Caco-2 (cell line): ENCODE measurements at regions not wholly inside any gene's neighbourhood (a gene's known extent, or its start where the extent isn't known, plus 50 kb on each side); places are given as distances from the start of the nearest gene placed in this dataset.

Experiments
- BruUV-seq: library from RNA; stranded (reverse); fragments of 400-500 nt; replicated peaks from 2 replicates; lab custom pipeline; 2021; lab: Mats Ljungman, UMichigan
- CTCF ChIA-PET: fragments of 300-600 bp; sonication (Branson Sonifier 250); formaldehyde crosslinking; loops from one replicate; lab custom pipeline; 2022; ENCODE audit warnings: antibody characterized with exemption; lab: Charles Lee
- POLR2A ChIA-PET: fragments of 300-600 bp; sonication (Branson Sonifier 250); formaldehyde crosslinking; loops from one replicate; lab custom pipeline; 2022; ENCODE audit warnings: antibody characterized with exemption; lab: Charles Lee
- DNase-seq, 2 experiments: peaks; one replicate each; pipeline versions ENCODE4 v3.0.0 to v3.0.0-alpha.2; 2020 to 2022
- H3K27me3 ChIP-seq: replicated peaks from 2 replicates; pipeline ENCODE4 v1.6.0; 2011; ENCODE audit warnings: low read length; ENCODE audit not compliant: control insufficient read depth, insufficient read depth
- H3K36me3 ChIP-seq: 2 replicates; pipeline ENCODE4 v1.5.1; 2011; ENCODE audit warnings: low read length; ENCODE audit not compliant: control insufficient read depth, insufficient read depth
- H3K4me1 ChIP-seq: fragments of 250-450 bp; sonication (Bioruptor Pico); 2 replicates; pipeline ENCODE4 v1.5.1; 2020; ENCODE audit warnings: mild to moderate bottlenecking
- H3K4me3 ChIP-seq: 2 replicates; pipeline ENCODE4 v1.5.1; 2011; ENCODE audit warnings: low read depth, mild to moderate bottlenecking, control low read depth, low read length
- H3K9me3 ChIP-seq: fragments of 250-450 bp; sonication (Bioruptor Pico); 2 replicates; pipeline ENCODE4 v1.5.1; 2020; ENCODE audit warnings: mild to moderate bottlenecking, moderate library complexity
- H3K27ac Mint-ChIP-seq: one replicate; pipeline ENCODE4 v1.8.0; 2022; ENCODE audit warnings: mixed read lengths; ENCODE audit not compliant: unreplicated experiment
- H3K27me3 Mint-ChIP-seq: one replicate; pipeline ENCODE4 v1.8.0; 2022; ENCODE audit warnings: mixed read lengths; ENCODE audit not compliant: insufficient read depth, unreplicated experiment
- H3K36me3 Mint-ChIP-seq: one replicate; pipeline ENCODE4 v1.8.0; 2022; ENCODE audit warnings: mild to moderate bottlenecking, mixed read lengths; ENCODE audit not compliant: insufficient read depth, unreplicated experiment
- H3K4me1 Mint-ChIP-seq: one replicate; pipeline ENCODE4 v1.8.0; 2022; ENCODE audit warnings: low read depth, mixed read lengths; ENCODE audit not compliant: unreplicated experiment
- H3K4me3 Mint-ChIP-seq: one replicate; pipeline ENCODE4 v1.8.0; 2022; ENCODE audit warnings: mild to moderate bottlenecking, moderate library complexity, mixed read lengths; ENCODE audit not compliant: unreplicated experiment
- H3K9me3 Mint-ChIP-seq: one replicate; pipeline ENCODE4 v1.8.0; 2022; ENCODE audit warnings: mixed read lengths; ENCODE audit not compliant: unreplicated experiment
- CTCF ChIP-seq, 2 experiments: fragments of 200-600 bp in 1 of 2; IDR thresholded peaks; 1 replicate in 1 of 2; 2 replicates in 1 of 2; pipeline versions ENCODE4 v1.5.1 to v1.8.0; 2011 to 2022; ENCODE audit warnings: antibody characterized with exemption in 1 of 2, control low read depth in 1 of 2, inconsistent platforms in 1 of 2, low read depth in 1 of 2, low read length in 1 of 2, mild to moderate bottlenecking in 1 of 2, moderate library complexity in 1 of 2; ENCODE audit not compliant: insufficient read depth in 1 of 2, severe bottlenecking in 1 of 2, unreplicated experiment in 1 of 2
- intact Hi-C: fragments of 100-400 bp; cut with micrococcal nuclease; formaldehyde crosslinking; loops from one replicate; pipeline ENCODE4 v1.10.0; 2022; ENCODE audit not compliant: unreplicated experiment

- peaks cover 6% of the 10 kb centered on the region for H3K36me3 Mint-ChIP-seq
- Histone ChIP-seq H3K27me3 (no peaks in the 10 kb centered on the region), H3K4me1 (peaks cover 2% of the 10 kb centered on the region; the same call in 1 of the 2 replicates), H3K4me3 (no peak overlapping the region), H3K9me3 (no peaks in the 10 kb centered on the region), H3K36me3 (no peaks in the 10 kb centered on the region)
- no peaks in the 10 kb centered on the region for H3K27me3 Mint-ChIP-seq
- ChIA-PET CTCF (no interaction called here), POLR2A (no interaction called here)
- DNase-seq: no peak
- no peak overlapping the region for H3K4me3 Mint-ChIP-seq
- H3K27ac Mint-ChIP-seq: peak overlapping the region; percentile 13
- peaks cover 3% of the 10 kb centered on the region for H3K9me3 Mint-ChIP-seq
- BruUV-seq: no TSS peak
- intact Hi-C loops: no loop called here
- no peak for TF ChIP-seq CTCF (IDR thresholded peaks at IDR 0.05; ENCODE audit: insufficient read depth in 1 of 2, low read depth in 1 of 2, low read length in 1 of 2, severe bottlenecking in 1 of 2, unreplicated experiment in 1 of 2)
- H3K4me1 Mint-ChIP-seq: peaks cover 2% of the 10 kb centered on the region
Observed at GRCh38 chr18:51273437-51273836, 76.0 kb upstream of the MEX3C start.

- H3K9me3 Mint-ChIP-seq: peaks cover 9% of the 10 kb centered on the region
- CTCF ChIA-PET: no interaction called here
Observed at GRCh38 chr18:51275712-51276476, 78.4 kb upstream of the MEX3C start.

More at GRCh38 chr18:51275712-51276476, 78.4 kb upstream of the MEX3C start:
- Mint-ChIP-seq H3K36me3 (peaks cover 12% of the 10 kb centered on the region), H3K4me3 (no peak overlapping the region), H3K4me1 (peaks cover 15% of the 10 kb centered on the region), H3K27ac (no peak overlapping the region), H3K27me3 (no peaks in the 10 kb centered on the region)
- TF ChIP-seq CTCF (IDR thresholded peaks at IDR 0.05; ENCODE audit: insufficient read depth in 1 of 2, low read depth in 1 of 2, low read length in 1 of 2, severe bottlenecking in 1 of 2, unreplicated experiment in 1 of 2): no peak
- intact Hi-C loops: loop anchor here (5.0 kb wide), 2 partner anchors 39 to 116 kb away; no protein-coding TSS in a partner anchor
- Histone ChIP-seq H3K36me3 (no peaks in the 10 kb centered on the region), H3K27me3 (no peaks in the 10 kb centered on the region), H3K9me3 (no peaks in the 10 kb centered on the region), H3K4me1 (peaks cover 24% of the 10 kb centered on the region), H3K4me3 (no peak overlapping the region)
- POLR2A ChIA-PET: no interaction called here
- no TSS peak for BruUV-seq
- no peak for DNase-seq
